ENCODE measurements at regions not wholly inside any gene's neighbourhood (a gene's known extent, or its start where the extent isn't known, plus 50 kb on each side); places are given as distances from the start of the nearest gene placed in this dataset.

DNA sequence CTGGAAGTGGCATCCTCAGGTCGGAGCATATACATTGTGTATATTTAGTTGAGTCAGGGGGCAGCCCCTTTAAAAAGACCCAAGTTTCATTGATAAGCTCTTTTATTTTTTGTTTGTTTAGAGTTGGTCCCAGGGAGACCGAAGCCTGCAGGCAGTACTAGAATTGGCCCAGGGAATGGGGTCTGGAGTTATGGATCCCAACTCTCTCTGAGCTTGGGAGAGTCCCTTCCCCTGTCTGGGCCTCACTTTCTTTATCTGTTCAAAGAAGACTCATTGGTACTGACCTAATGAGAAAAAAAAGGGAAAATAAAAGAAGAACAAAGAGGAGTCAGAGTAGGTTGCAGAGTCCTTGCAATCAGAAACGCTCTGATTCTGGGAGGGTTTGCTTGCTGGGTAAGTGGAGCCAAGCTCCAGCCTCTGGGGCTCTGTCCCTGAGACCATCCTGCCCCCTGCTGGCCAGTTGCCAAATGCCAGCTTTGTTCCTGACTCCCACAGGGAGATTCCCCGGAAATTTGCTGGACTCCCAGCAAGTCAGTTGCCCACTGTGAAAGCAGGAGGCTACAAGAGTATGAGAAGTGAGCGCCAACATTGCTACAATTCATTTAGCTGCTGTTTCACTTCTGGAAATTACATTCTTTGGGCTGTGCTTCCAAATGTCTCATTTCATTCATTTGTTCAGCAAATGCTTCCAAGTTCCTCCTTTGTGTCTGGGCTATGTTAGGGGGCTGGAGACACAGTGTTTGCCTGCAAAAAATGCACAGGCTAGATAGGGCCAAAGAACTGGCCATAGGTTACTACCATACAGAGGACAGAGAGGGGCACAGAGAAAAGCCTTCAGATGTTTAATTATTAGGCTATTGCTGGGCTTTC lies 156.2 kb downstream of the MELK start:
- no peak overlapping the region for H3K4me3 ChIP-seq (ENCODE audit: low read depth, low read length)
- peak; percentile 63 for DNase-seq (ENCODE audit: low read depth)
- TF ChIP-seq POLR2A (IDR thresholded peaks at IDR 0.05; ENCODE audit: extremely low read depth, insufficient read length): no peak
- TF ChIP-seq, protein P1, sequence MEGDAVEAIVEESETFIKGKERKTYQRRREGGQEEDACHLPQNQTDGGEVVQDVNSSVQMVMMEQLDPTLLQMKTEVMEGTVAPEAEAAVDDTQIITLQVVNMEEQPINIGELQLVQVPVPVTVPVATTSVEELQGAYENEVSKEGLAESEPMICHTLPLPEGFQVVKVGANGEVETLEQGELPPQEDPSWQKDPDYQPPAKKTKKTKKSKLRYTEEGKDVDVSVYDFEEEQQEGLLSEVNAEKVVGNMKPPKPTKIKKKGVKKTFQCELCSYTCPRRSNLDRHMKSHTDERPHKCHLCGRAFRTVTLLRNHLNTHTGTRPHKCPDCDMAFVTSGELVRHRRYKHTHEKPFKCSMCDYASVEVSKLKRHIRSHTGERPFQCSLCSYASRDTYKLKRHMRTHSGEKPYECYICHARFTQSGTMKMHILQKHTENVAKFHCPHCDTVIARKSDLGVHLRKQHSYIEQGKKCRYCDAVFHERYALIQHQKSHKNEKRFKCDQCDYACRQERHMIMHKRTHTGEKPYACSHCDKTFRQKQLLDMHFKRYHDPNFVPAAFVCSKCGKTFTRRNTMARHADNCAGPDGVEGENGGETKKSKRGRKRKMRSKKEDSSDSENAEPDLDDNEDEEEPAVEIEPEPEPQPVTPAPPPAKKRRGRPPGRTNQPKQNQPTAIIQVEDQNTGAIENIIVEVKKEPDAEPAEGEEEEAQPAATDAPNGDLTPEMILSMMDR (IDR thresholded peaks at IDR 0.05; ENCODE audit: low read depth, low read length): peak; percentile 67

DNA sequence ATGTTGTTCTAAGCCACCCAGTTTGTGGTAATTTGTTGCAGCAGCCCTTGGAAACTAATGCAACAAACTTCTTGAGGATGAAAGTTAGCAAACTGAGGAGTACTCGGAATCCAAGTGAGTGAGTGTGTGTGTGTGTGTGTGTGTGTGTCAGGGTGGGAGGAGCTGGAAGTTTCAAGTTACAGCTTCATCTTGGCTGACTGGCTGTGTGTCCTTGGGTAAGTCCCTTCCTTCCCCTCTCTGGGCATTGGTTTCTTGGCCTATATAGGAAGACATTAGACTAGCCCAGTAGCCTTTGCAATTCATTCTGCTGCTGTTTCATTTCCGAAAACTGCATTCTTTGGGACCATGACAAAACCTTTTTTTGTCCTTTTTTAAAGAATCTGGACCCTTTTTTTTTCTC lies 157.2 kb downstream of the MELK start:
- TF ChIP-seq, protein P2, sequence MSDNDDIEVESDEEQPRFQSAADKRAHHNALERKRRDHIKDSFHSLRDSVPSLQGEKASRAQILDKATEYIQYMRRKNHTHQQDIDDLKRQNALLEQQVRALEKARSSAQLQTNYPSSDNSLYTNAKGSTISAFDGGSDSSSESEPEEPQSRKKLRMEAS (IDR thresholded peaks at IDR 0.05; ENCODE audit: low read depth, low read length): no peak
- TF ChIP-seq MYC (IDR thresholded peaks at IDR 0.05; ENCODE audit: low read depth, low read length) (no peak), POLR2A (IDR thresholded peaks at IDR 0.05; ENCODE audit: extremely low read depth, insufficient read length) (no peak)
- TF ChIP-seq, protein P1 (IDR thresholded peaks at IDR 0.05; ENCODE audit: low read depth, low read length): no peak
- DNase-seq (ENCODE audit: low read depth): no peak
- H3K4me3 ChIP-seq (ENCODE audit: low read depth, low read length): no peak overlapping the region

DNA sequence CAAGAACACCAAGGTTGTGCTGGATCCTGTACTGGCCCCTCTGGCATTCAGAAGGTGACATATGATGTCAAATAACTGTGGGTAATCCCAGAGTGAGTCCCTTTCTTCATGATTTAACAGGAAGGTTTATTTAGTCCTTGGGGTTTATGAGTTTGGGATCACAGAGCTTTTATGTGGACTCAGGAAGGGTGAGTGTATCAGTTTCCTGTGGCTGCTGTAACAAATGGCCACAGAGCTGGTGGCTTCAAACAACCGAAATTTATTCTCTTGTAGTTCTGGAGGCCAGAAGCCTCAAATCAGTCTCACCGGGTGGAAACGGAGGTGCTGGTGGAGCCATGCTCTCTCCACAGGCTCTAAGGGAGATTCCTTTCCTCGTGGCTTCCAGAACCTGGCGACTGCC lies 157.7 kb downstream of the MELK start:
- H3K4me3 ChIP-seq (ENCODE audit: low read depth, low read length): no peak overlapping the region
- no peak for DNase-seq (ENCODE audit: low read depth)
- TF ChIP-seq, protein P2 (IDR thresholded peaks at IDR 0.05; ENCODE audit: low read depth, low read length): no peak
- TF ChIP-seq POLR2A (IDR thresholded peaks at IDR 0.05; ENCODE audit: extremely low read depth, insufficient read length) (no peak), MYC (IDR thresholded peaks at IDR 0.05; ENCODE audit: low read depth, low read length) (no peak)
- TF ChIP-seq, protein P1 (IDR thresholded peaks at IDR 0.05; ENCODE audit: low read depth, low read length): no peak

DNA sequence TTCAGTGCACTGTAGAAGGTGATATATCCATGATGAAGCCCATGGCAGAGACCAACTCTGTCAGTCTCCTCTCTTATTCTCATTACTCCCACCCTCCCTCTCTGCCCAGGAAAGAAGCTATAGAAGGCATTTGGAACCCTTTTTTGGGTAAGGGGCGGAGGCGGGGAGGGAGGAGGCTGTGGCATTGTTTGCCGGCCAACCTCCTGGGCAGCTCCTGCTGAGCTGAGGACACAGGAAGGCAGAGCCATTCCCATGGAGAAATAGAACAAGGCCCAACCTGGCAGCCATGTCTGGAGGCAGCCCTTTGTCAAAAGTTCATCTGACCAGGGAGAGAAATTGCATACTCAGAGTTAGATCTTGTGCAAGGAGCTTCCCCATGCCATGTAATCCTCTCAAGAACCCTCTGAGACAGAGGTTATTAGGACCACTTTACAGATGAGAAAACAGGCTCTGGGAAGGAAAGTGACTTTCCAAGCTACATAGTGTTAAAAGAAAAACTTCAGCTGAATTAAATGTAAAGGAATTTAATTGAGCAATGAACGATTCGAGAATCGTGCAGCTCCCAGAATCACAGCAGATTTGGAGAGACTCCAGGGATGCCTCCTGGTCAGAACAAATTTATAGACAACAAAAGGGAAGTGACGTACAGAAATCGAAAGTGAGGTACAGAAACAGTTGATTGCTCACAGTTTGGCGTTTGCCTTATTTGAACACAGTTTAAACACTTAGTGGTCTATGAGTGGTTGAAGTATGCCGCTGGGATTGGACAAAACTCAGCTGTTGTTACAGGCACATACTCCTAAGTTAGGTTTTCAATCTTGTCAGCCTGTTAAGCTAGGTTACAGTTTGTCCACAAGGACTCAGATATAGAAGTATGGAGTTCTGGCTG lies 158.6 kb downstream of the MELK start:
- H3K4me3 ChIP-seq (ENCODE audit: low read depth, low read length): no peak overlapping the region
- peak; percentile 44 for DNase-seq (ENCODE audit: low read depth)

DNA sequence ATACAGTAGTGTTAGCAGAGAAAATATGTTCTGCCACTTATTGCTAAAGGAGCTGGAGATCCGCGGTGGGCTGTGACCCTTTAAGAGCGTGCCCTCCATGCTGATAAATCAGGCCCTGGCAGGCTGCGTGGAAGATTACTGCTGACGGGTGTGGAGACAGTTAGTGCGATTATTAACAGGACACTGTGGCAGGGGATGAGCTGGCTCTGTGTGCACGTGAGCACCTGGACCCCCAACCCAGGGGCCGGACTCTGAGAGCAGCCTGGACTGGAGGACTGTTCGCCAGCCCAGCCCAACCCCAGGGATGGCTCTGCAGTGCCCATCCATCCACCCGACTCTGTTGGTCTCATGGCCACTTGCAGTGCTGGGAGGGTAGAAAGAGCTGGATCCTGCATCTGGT lies 162.0 kb downstream of the MELK start:
- TF ChIP-seq MYC (IDR thresholded peaks at IDR 0.05; ENCODE audit: low read depth, low read length) (no peak), POLR2A (IDR thresholded peaks at IDR 0.05; ENCODE audit: extremely low read depth, insufficient read length) (no peak)
- TF ChIP-seq, protein P2 (IDR thresholded peaks at IDR 0.05; ENCODE audit: low read depth, low read length): no peak
- TF ChIP-seq, protein P1 (IDR thresholded peaks at IDR 0.05; ENCODE audit: low read depth, low read length): no peak
- H3K4me3 ChIP-seq (ENCODE audit: low read depth, low read length): no peak overlapping the region
- no peak for DNase-seq (ENCODE audit: low read depth)

More for the DNA sequence above, 158.6 kb downstream of the MELK start:
- TF ChIP-seq, protein P2 (IDR thresholded peaks at IDR 0.05; ENCODE audit: low read depth, low read length): no peak
- TF ChIP-seq MYC (IDR thresholded peaks at IDR 0.05; ENCODE audit: low read depth, low read length): no peak
- TF ChIP-seq, protein P1 (IDR thresholded peaks at IDR 0.05; ENCODE audit: low read depth, low read length): no peak
- TF ChIP-seq POLR2A (IDR thresholded peaks at IDR 0.05; ENCODE audit: extremely low read depth, insufficient read length): no peak
